Activated CD4-positive, alpha-beta T cell treated with anti-CD3 and anti-CD28 coated beads, Interleukin-10, Interleukin-2, amounts not matched to agents 100 ng/mL and 50 ng/mL, durations not matched to agents 16 hours and 8 hours (primary cell): ENCODE measurements at regions not wholly inside any gene's neighbourhood (a gene's known extent, or its start where the extent isn't known, plus 50 kb on each side); places are given as distances from the start of the nearest gene placed in this dataset.
A peak's percentile ranks its signal among the peaks of the same experiment; 100 is the strongest.

Source experiments
- DNase-seq: peaks from one replicate; pipeline ENCODE4 v3.0.0-alpha.2; 2020

GRCh38 chr18:77187189-77187588 lies 54.6 kb upstream of the MBP start:
- no peak for DNase-seq

DNA sequence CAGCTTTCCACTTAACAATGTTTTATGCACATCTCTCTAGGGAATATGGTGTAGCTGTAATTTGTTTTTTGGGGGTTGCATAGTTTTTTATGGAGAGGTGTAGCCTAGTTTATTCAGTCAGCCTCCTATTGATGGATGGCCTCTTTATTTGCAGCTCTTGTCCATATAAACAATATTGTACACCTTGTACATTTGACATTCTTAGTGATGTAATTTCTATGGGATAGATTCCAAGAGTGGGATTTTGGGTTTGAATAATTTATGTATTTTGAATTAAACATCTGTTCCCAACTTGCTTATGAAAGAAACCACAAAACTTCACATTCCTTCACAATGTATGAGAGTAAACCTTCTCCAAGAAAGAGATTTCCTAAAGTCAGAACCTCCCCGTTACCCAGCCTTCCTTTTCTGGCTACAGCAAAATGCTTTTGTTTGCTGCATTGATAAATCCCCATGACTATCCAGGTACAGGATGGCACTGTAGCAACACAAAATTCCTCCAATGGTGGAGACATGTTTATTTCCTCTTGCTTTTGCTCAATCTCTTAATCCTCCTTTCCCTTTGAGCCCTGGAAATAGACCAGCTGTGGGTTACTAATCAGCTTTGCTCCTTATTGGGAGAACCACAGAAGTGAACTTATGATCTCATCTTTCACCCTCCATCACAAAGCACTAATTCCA lies 58.4 kb upstream of the GALR1 start:
- no peak for DNase-seq

GRCh38 chr18:77197073-77197472 lies 52.6 kb upstream of the GALR1 start:
- DNase-seq = no peak

GRCh38 chr18:77198663-77199062 lies 51.0 kb upstream of the GALR1 start:
- no peak for DNase-seq

DNA sequence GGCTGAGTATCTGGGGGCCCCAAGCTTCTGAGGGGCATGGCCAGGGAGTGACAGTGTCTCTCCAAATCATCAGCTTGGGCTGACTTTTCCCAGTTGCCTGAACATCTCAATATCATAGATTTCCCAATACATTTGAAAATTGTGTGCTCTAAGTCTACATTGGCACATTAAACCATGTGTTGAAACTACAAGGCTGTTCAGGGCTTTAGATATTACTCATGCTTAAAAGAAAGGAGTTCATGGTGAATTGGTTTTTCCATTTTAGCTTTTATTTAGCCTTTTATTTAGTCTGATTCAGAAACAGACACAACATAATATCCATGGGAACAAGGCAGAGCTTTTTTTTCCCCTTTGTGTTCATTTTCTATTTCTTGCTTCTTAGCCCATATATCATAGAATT lies 49.9 kb upstream of the GALR1 start:
- peak; percentile 17 for DNase-seq
